ENCODE measurements at regions not wholly inside any gene's neighbourhood (a gene's known extent, or its start where the extent isn't known, plus 50 kb on each side); places are given as distances from the start of the nearest gene placed in this dataset.

GRCh38 chr6:120248451-120248850, 898.9 kb upstream of the MAN1A1 start:
- Mint-ChIP-seq H3K27ac (ENCODE audit: unreplicated experiment) (no peak overlapping the region), H3K9me3 (ENCODE audit: low read depth) (peaks cover 8% of the 10 kb centered on the region), H3K4me1 (ENCODE audit: low read depth) (no peaks in the 10 kb centered on the region), H3K4me3 (ENCODE audit: unreplicated experiment) (no peak overlapping the region), H3K27me3 (ENCODE audit: low read depth) (no peaks in the 10 kb centered on the region), H3K36me3 (ENCODE audit: low read depth) (no peaks in the 10 kb centered on the region)
- no peak for DNase-seq (ENCODE audit: low spot score)
- TF ChIP-seq, protein P1, sequence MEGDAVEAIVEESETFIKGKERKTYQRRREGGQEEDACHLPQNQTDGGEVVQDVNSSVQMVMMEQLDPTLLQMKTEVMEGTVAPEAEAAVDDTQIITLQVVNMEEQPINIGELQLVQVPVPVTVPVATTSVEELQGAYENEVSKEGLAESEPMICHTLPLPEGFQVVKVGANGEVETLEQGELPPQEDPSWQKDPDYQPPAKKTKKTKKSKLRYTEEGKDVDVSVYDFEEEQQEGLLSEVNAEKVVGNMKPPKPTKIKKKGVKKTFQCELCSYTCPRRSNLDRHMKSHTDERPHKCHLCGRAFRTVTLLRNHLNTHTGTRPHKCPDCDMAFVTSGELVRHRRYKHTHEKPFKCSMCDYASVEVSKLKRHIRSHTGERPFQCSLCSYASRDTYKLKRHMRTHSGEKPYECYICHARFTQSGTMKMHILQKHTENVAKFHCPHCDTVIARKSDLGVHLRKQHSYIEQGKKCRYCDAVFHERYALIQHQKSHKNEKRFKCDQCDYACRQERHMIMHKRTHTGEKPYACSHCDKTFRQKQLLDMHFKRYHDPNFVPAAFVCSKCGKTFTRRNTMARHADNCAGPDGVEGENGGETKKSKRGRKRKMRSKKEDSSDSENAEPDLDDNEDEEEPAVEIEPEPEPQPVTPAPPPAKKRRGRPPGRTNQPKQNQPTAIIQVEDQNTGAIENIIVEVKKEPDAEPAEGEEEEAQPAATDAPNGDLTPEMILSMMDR (IDR thresholded peaks at IDR 0.05) = no peak

DNA sequence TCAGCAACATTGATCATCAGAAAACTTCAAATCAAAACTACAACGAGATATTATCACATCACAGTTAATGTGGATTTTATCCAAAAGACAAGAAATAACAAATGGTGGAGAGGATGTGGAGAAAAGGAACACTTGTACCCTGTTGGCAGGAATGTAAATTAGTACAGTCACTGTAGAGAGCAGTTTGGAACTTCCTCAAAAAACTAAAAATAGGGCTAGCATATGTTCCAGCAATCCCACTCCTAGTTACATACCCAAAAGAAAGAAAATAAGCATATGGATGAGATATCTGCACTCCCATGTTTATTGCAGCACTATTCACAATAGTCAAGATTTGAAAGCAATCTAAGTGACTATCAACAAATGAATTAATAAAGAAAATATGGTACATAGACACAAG, 887.7 kb upstream of the MAN1A1 start:
- TF ChIP-seq, protein P1 (IDR thresholded peaks at IDR 0.05) = no peak
- no peaks in the 10 kb centered on the region for H3K36me3 Mint-ChIP-seq (ENCODE audit: low read depth)
- H3K4me3 Mint-ChIP-seq (ENCODE audit: unreplicated experiment) = no peak overlapping the region
- H3K4me1 Mint-ChIP-seq (ENCODE audit: low read depth) = no peaks in the 10 kb centered on the region
- H3K9me3 Mint-ChIP-seq (ENCODE audit: low read depth) = peaks cover 26% of the 10 kb centered on the region
- no peaks in the 10 kb centered on the region for H3K27me3 Mint-ChIP-seq (ENCODE audit: low read depth)
- H3K27ac Mint-ChIP-seq (ENCODE audit: unreplicated experiment) = no peak overlapping the region
- DNase-seq (ENCODE audit: low spot score) = no peak

DNA sequence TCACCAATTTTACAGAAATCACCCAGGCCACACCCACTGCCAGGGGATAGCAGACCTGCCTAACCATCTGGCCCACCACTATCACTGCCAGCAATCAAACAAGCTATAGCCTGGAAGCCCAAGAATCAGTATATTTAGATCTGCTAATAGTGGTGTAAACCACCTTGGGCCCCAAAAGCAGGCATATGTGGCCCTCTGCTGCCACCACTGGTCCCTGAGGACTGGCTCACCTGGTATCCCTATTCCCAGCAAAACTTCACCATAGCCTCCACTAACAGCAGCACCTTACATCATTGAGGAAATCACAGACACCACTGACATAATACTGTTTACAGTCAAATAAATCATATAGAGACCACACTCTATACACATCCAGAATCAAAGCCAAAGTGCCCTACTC, 880.4 kb upstream of the MAN1A1 start:
- Mint-ChIP-seq H3K27me3 (ENCODE audit: low read depth) (no peaks in the 10 kb centered on the region), H3K4me3 (ENCODE audit: unreplicated experiment) (no peak overlapping the region), H3K27ac (ENCODE audit: unreplicated experiment) (no peak overlapping the region), H3K9me3 (ENCODE audit: low read depth) (peaks cover 12% of the 10 kb centered on the region), H3K4me1 (ENCODE audit: low read depth) (no peaks in the 10 kb centered on the region), H3K36me3 (ENCODE audit: low read depth) (no peaks in the 10 kb centered on the region)
- TF ChIP-seq, protein P1 (IDR thresholded peaks at IDR 0.05) = no peak
- DNase-seq (ENCODE audit: low spot score) = no peak

DNA sequence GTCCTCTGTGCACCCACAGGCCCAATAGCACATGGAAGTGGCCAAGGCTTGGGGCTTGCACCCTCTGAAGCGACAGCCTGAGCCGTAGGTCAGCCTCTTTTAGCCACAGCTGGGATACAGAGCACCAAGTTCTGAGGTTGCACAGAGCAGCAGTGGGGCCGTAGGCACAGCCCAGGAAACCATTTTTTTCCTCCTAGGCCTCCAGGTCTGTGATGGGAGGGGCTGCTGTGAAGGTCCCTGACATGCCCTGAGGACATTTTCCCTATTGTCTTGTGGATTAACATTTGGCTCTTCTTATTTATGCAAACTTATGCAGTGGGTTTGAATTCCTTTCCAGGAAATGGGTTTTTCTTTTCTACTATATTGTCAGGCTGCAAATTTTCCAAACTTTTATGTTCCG, 878.7 kb upstream of the MAN1A1 start:
- H3K4me3 Mint-ChIP-seq (ENCODE audit: unreplicated experiment) = no peak overlapping the region
- no peaks in the 10 kb centered on the region for H3K27me3 Mint-ChIP-seq (ENCODE audit: low read depth)
- TF ChIP-seq, protein P1 (IDR thresholded peaks at IDR 0.05) = no peak
- H3K27ac Mint-ChIP-seq (ENCODE audit: unreplicated experiment) = no peak overlapping the region
- no peaks in the 10 kb centered on the region for H3K36me3 Mint-ChIP-seq (ENCODE audit: low read depth)
- peaks cover 4% of the 10 kb centered on the region for H3K9me3 Mint-ChIP-seq (ENCODE audit: low read depth)
- no peak for DNase-seq (ENCODE audit: low spot score)
- H3K4me1 Mint-ChIP-seq (ENCODE audit: low read depth) = no peaks in the 10 kb centered on the region

GRCh38 chr6:120219339-120219738, 869.8 kb upstream of the MAN1A1 start:
- H3K4me1 Mint-ChIP-seq (ENCODE audit: low read depth) = no peaks in the 10 kb centered on the region
- TF ChIP-seq, protein P1 (IDR thresholded peaks at IDR 0.05) = no peak
- H3K27ac Mint-ChIP-seq (ENCODE audit: unreplicated experiment) = no peak overlapping the region
- no peak for DNase-seq (ENCODE audit: low spot score)
- no peak overlapping the region for H3K4me3 Mint-ChIP-seq (ENCODE audit: unreplicated experiment)
- peaks cover 5% of the 10 kb centered on the region for H3K27me3 Mint-ChIP-seq (ENCODE audit: low read depth)
- H3K9me3 Mint-ChIP-seq (ENCODE audit: low read depth) = no peaks in the 10 kb centered on the region
- no peaks in the 10 kb centered on the region for H3K36me3 Mint-ChIP-seq (ENCODE audit: low read depth)

Data from chondrocyte (in vitro differentiated cells).